IPS-NIHi7 (cell line): ENCODE measurements at regions not wholly inside any gene's neighbourhood (a gene's known extent, or its start where the extent isn't known, plus 50 kb on each side); places are given as distances from the start of the nearest gene placed in this dataset.

Source experiments
- DNase-seq: peaks from one replicate; pipeline ENCODE4 v3.0.0; 2012; ENCODE audit warnings: mixed read lengths; ENCODE audit errors: extremely low spot score

DNA sequence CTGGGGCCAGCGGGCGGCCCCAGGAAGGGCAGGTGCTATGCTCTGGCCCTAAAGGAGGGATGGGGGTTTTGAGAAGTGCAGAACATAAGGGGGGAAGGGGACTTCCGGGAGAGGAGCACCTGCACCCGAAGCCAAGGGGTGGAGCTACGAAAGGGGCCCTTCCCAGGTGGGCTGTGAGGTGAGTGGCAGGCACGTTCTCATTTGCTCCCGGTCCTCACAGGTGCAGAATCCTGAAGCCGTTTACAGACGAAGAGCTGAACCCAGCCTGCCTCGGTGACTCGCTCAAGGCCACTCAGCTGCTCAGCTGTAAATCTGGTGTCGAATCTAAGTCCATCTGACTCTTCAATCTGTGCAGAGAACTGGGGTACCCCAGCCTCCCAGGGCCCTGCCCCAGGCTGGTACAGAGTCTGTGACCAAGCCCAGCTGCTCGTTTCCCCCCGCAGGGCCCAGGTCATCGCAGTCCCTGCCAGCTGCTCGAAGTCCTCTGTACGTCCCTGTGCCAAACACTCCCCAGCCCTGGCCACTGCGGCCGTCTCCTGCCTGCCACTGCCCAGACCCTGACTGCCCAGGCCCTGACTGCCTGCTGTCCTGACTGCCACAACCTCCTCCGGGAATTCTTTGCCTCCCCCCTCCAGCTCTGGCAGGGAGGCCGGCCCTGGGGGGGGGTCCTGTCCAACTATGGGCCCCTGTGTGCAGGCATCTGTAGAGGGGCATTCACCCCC is 53.8 kb upstream of the RXRA start:
- DNase-seq: no peak

DNA sequence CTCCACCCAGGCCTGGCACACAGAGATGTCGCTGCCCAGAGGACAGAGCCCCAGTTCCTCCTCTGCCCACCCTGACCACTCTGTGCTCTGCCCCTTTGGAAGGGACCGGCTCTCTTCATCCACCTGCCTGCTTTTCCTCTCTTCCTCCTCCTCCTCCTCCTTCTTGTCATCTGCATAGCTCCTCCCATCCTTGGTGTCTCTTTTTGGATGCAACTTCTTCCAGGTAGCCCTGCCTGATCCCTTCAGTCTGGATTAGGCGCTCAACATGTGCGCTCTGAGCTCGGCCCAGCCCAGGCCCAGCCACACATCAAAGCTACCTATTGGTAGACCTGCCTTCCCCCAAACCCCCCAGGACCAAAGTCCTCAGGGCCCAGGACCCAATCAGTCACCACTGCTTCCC is 52.6 kb upstream of the RXRA start:
- no peak for DNase-seq

DNA sequence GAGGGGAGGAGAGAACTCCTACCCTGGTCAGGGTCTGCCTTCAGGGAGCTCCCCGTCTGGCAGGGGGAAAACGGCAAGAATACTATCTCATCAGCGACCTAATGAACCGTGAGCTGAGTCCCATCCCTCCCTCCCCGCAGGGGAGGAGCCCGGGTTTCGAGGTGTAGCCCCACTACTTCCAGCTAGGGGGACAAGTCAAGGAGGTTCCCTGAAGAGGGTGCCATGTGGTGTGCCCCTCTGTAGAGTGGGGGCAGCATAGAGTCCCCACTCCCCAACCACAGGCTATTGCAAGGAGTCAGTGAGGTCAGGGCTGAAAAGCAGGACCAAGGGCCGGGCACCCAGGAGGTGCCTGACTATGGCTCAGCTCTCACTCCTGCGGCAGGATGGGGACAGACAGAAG is 50.9 kb upstream of the RXRA start:
- DNase-seq: peak; percentile 63

DNA sequence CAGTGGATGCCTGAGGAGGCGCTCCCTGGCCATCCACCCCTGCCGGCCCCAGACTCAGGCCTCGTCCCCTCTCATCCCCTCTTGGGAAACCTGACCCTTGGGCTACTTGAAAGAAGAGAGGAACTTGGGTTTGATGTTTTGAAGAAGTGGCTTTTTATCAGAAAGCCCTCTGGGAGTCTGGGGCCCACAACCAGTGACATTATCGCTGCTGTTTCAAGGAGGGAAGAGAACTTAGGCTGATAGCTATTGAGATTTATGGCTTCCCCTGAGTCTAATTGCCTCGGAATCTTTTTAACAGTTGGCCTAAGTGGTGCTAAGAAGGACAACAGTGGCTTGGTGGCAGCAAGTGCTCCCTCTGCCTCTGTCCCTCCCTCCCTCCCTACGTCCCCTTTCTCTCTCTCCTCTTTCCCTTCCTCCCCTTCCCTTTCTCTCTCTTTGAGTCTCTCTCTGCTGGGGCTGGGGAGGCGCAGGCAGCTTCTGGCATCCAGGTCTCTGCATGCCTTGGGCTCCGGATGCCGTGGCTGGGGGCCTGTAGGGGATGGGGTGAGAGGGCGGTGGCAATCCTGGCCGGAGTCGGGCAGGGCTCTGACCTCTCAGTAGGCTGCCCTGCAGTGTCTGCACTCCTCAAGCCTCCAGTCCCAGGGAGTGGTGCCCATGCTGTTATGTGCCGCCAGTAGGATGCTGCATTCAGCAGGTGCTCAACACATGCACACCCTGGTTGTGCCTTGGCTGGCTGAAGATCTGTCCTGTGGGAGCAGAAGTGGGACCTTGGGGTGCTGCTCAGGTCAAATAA is 49.6 kb upstream of the RXRA start:
- no peak for DNase-seq
